Trophoblast cell (in vitro differentiated cells and primary cell): ENCODE measurements at regions not wholly inside any gene's neighbourhood (a gene's known extent, or its start where the extent isn't known, plus 50 kb on each side); places are given as distances from the start of the nearest gene placed in this dataset.

Experiments
- DNase-seq, 2 donors: peaks; one replicate each; pipeline ENCODE4 v3.0.0-alpha.2; 2016
- H2AFZ ChIP-seq: 2 replicates; pipeline ENCODE4 v1.6.1; 2013; ENCODE audit warnings: low read length, moderate library complexity, mild to moderate bottlenecking; ENCODE audit not compliant: insufficient read depth, poor library complexity
- H2AK5ac ChIP-seq: 2 replicates; pipeline ENCODE4 v1.6.1; 2013; ENCODE audit warnings: mild to moderate bottlenecking, low read length
- H2BK120ac ChIP-seq: 2 replicates; pipeline ENCODE4 v1.6.1; 2013; ENCODE audit warnings: low read length, mild to moderate bottlenecking, moderate library complexity; ENCODE audit not compliant: insufficient read depth, poor library complexity
- H2BK12ac ChIP-seq: 2 replicates; pipeline ENCODE4 v1.6.1; 2013; ENCODE audit warnings: mild to moderate bottlenecking, low read length, moderate library complexity
- H2BK5ac ChIP-seq: 2 replicates; pipeline ENCODE4 v1.6.1; 2013; ENCODE audit warnings: low read length, low read depth, moderate library complexity, mild to moderate bottlenecking; ENCODE audit not compliant: poor library complexity
- H3K14ac ChIP-seq: 2 replicates; pipeline ENCODE4 v1.6.1; 2013; ENCODE audit warnings: mild to moderate bottlenecking, low read length
- H3K18ac ChIP-seq: 2 replicates; pipeline ENCODE4 v1.6.1; 2013; ENCODE audit warnings: mild to moderate bottlenecking, low read length
- H3K23ac ChIP-seq: 2 replicates; pipeline ENCODE4 v1.6.1; 2013; ENCODE audit warnings: low read length
- H3K27ac ChIP-seq: 2 replicates; pipeline ENCODE4 v1.5.1; 2013; ENCODE audit warnings: low read depth, mild to moderate bottlenecking, inconsistent platforms, low read length, moderate library complexity
- H3K27me3 ChIP-seq: 2 replicates; pipeline ENCODE4 v1.6.1; 2013; ENCODE audit warnings: inconsistent platforms, mild to moderate bottlenecking, low read length, moderate library complexity; ENCODE audit not compliant: insufficient read depth
- H3K36me3 ChIP-seq, 2 experiments: 1 replicate in 1 of 2; 2 replicates in 1 of 2; pipeline ENCODE4 v1.6.1; 2013; ENCODE audit warnings: low read length in 2 of 2, mild to moderate bottlenecking in 2 of 2, moderate library complexity in 1 of 2; ENCODE audit not compliant: insufficient read depth in 2 of 2, control insufficient read depth in 1 of 2
- H3K4ac ChIP-seq: 2 replicates; pipeline ENCODE4 v1.6.1; 2013; ENCODE audit warnings: low read depth, mild to moderate bottlenecking, low read length, moderate library complexity
- H3K4me1 ChIP-seq, 2 experiments: 1 replicate in 1 of 2; 2 replicates in 1 of 2; pipeline ENCODE4 v1.6.1; 2013; ENCODE audit warnings: low read length in 2 of 2, mild to moderate bottlenecking in 2 of 2, moderate library complexity in 1 of 2; ENCODE audit not compliant: insufficient read depth in 2 of 2, control insufficient read depth in 1 of 2
- H3K4me2 ChIP-seq: 2 replicates; pipeline ENCODE4 v1.6.1; 2013; ENCODE audit warnings: inconsistent platforms, mild to moderate bottlenecking, low read length, moderate library complexity
- H3K4me3 ChIP-seq: 2 replicates; pipeline ENCODE4 v1.5.1; 2013; ENCODE audit warnings: mild to moderate bottlenecking, low read depth, low read length, inconsistent platforms
- H3K79me1 ChIP-seq: one replicate; pipeline ENCODE4 v1.6.1; 2013; ENCODE audit warnings: low read length
- H3K79me2 ChIP-seq: 2 replicates; pipeline ENCODE4 v1.6.1; 2013; ENCODE audit warnings: low read length, mild to moderate bottlenecking; ENCODE audit not compliant: control insufficient read depth, insufficient read depth, poor library complexity
- H3K9ac ChIP-seq: 2 replicates; pipeline ENCODE4 v1.6.1; 2013; ENCODE audit warnings: mild to moderate bottlenecking, low read length
- H3K9me3 ChIP-seq: 2 replicates; pipeline ENCODE4 v1.6.1; 2013; ENCODE audit warnings: low read depth, mild to moderate bottlenecking, control low read depth, inconsistent platforms, low read length; ENCODE audit not compliant: insufficient read depth
- H4K12ac ChIP-seq: 2 replicates; pipeline ENCODE4 v1.6.1; 2013; ENCODE audit warnings: low read depth, mild to moderate bottlenecking, low read length, moderate library complexity
- H4K8ac ChIP-seq: 2 replicates; pipeline ENCODE4 v1.6.1; 2013; ENCODE audit warnings: low read depth, mild to moderate bottlenecking, low read length, moderate library complexity
- H4K91ac ChIP-seq: one replicate; pipeline ENCODE4 v1.6.1; 2013; ENCODE audit warnings: low read depth, mild to moderate bottlenecking, low read length, moderate library complexity
- WGBS: extraction: QIAGEN DNeasy Blood & Tissue Kit; methylation state at CpG from one replicate; pipeline ENCODE4 v1.1.7; 2013; ENCODE audit warnings: missing lambda C conversion rate; ENCODE audit not compliant: insufficient read length, insufficient coverage; ENCODE audit errors: extremely low coverage; 5-methylcytosine and 5-hydroxymethylcytosine counted together

- Histone ChIP-seq H4K12ac (no peak overlapping the region), H2AFZ (no peak overlapping the region), H3K4me2 (no peak overlapping the region), H3K27me3 (no peaks in the 10 kb centered on the region), H4K8ac (no peak overlapping the region), H3K4ac (no peak overlapping the region), H4K91ac (no peak overlapping the region), H2AK5ac (no peak overlapping the region), H3K23ac (no peak overlapping the region), H3K36me3 (no peaks in the 10 kb centered on the region), H3K79me2 (no peaks in the 10 kb centered on the region), H3K9ac (no peak overlapping the region), H3K79me1 (no peaks in the 10 kb centered on the region), H3K18ac (no peak overlapping the region), H3K4me3 (no peak overlapping the region), H3K27ac (no peak overlapping the region), H2BK120ac (no peak overlapping the region), H2BK5ac (no peak overlapping the region), H2BK12ac (no peak overlapping the region), H3K14ac (no peak overlapping the region), H3K4me1 (peaks cover 0 to 2% of the 10 kb centered on the region in 2 experiments), H3K9me3 (peaks cover 3% of the 10 kb centered on the region)
- no CpG with 5 or more reads among the region's 3 CpGs for WGBS
- DNase-seq, result no peak
These were observed 434.3 kb upstream of the AKR1E2 start for GRCh38 chr10:4391683-4392082.

- Histone ChIP-seq H2BK5ac (no peak overlapping the region), H3K4ac (no peak overlapping the region), H3K9ac (no peak overlapping the region), H4K91ac (no peak overlapping the region), H4K8ac (no peak overlapping the region), H3K4me2 (no peak overlapping the region), H3K9me3 (peaks cover 3% of the 10 kb centered on the region), H3K27ac (no peak overlapping the region), H3K27me3 (no peaks in the 10 kb centered on the region), H3K36me3 (no peaks in the 10 kb centered on the region), H3K18ac (no peak overlapping the region), H3K14ac (no peak overlapping the region), H3K79me2 (no peaks in the 10 kb centered on the region), H3K23ac (no peak overlapping the region), H2AFZ (no peak overlapping the region), H2BK12ac (no peak overlapping the region), H3K4me1 (no peaks in the 10 kb centered on the region), H2AK5ac (no peak overlapping the region), H3K79me1 (no peaks in the 10 kb centered on the region), H3K4me3 (no peak overlapping the region), H2BK120ac (no peak overlapping the region), H4K12ac (no peak overlapping the region)
- no CpG with 5 or more reads among the region's 2 CpGs for WGBS
- DNase-seq, result no peak
These were observed 435.8 kb upstream of the AKR1E2 start for GRCh38 chr10:4390219-4390618.

GRCh38 chr10:4385231-4385870, 440.7 kb upstream of the AKR1E2 start:
- Histone ChIP-seq H3K4me2 (no peak overlapping the region), H4K12ac (no peak overlapping the region), H4K91ac (no peak overlapping the region), H4K8ac (no peak overlapping the region), H3K4me3 (no peak overlapping the region), H3K9ac (peak overlapping the region; percentile 11), H3K14ac (no peak overlapping the region), H3K4ac (no peak overlapping the region), H3K79me2 (no peaks in the 10 kb centered on the region), H3K79me1 (no peaks in the 10 kb centered on the region), H3K27ac (no peak overlapping the region), H3K4me1 (peaks cover 0 to 2% of the 10 kb centered on the region in 2 experiments), H2BK5ac (no peak overlapping the region), H3K18ac (no peak overlapping the region), H2BK120ac (no peak overlapping the region), H3K23ac (peak overlapping the region; percentile 73), H3K27me3 (no peaks in the 10 kb centered on the region), H3K9me3 (peaks cover 3% of the 10 kb centered on the region), H2AK5ac (no peak overlapping the region), H2AFZ (no peak overlapping the region), H3K36me3 (no peaks in the 10 kb centered on the region), H2BK12ac (no peak overlapping the region)
- peak in 1 of 2 donors; percentile 10 for DNase-seq
- WGBS, result no CpG with 5 or more reads among the region's 7 CpGs

- no peak overlapping the region for H3K14ac ChIP-seq
- H3K23ac ChIP-seq, result no peak overlapping the region
- H3K36me3 ChIP-seq, result no peaks in the 10 kb centered on the region
- H3K4ac ChIP-seq, result no peak overlapping the region
- H4K12ac ChIP-seq, result no peak overlapping the region
- H3K9ac ChIP-seq, result no peak overlapping the region
- peak overlapping the region; percentile 87 for H2BK12ac ChIP-seq
- H4K91ac ChIP-seq, result no peak overlapping the region
- no peak overlapping the region for H2BK120ac ChIP-seq
- H4K8ac ChIP-seq, result no peak overlapping the region
- H2AK5ac ChIP-seq, result no peak overlapping the region
- no peak overlapping the region for H3K4me3 ChIP-seq
- H3K27me3 ChIP-seq, result no peaks in the 10 kb centered on the region
- H3K18ac ChIP-seq, result no peak overlapping the region
- H3K79me2 ChIP-seq, result no peaks in the 10 kb centered on the region
- peaks cover 0 to 2% of the 10 kb centered on the region in 2 experiments for H3K4me1 ChIP-seq
- H3K27ac ChIP-seq, result peak overlapping the region; percentile 11
- no peaks in the 10 kb centered on the region for H3K79me1 ChIP-seq
- no peak overlapping the region for H2AFZ ChIP-seq
- WGBS, result no CpG with 5 or more reads among the region's 4 CpGs
- no peak for DNase-seq
- no peak overlapping the region for H2BK5ac ChIP-seq
- no peaks in the 10 kb centered on the region for H3K9me3 ChIP-seq
- no peak overlapping the region for H3K4me2 ChIP-seq
These were observed 441.8 kb upstream of the AKR1E2 start for GRCh38 chr10:4384245-4384644.
